Uterus (tissue), 3 donors: ENCODE measurements at regions not wholly inside any gene's neighbourhood (a gene's known extent, or its start where the extent isn't known, plus 50 kb on each side); places are given as distances from the start of the nearest gene placed in this dataset.
"Not testable (repeated sequence)": the region's sequence is repeated elsewhere in the genome, so short reads cannot be mapped to it uniquely, and the experiment has no call there.

Experiments used
- DNase-seq, 2 donors: peaks; one replicate each; pipeline ENCODE4 v3.0.0-alpha.2; 2019 to 2020
- H3K27ac ChIP-seq, 2 donors: fragments of 200-600 bp; sonication (generic); 1 replicate in 1 of 2; 2 replicates in 1 of 2; pipeline ENCODE4 v1.5.1; 2016 to 2018
- H3K27me3 ChIP-seq, 2 donors: fragments of 200-600 bp; sonication (generic); one replicate each; pipeline ENCODE4 v1.5.1; 2018 to 2019; ENCODE audit warnings: control low read depth in 1 of 2
- H3K36me3 ChIP-seq, 2 donors: fragments of 200-600 bp; sonication (generic); one replicate each; pipeline ENCODE4 v1.5.1; 2019; ENCODE audit warnings: control low read depth in 1 of 2
- H3K4me1 ChIP-seq, 2 donors: fragments of 200-600 bp; sonication (generic); one replicate each; pipeline ENCODE4 v1.5.1; 2018 to 2019; ENCODE audit warnings: control low read depth in 1 of 2
- H3K4me3 ChIP-seq, 2 donors: fragments of 200-600 bp; sonication (generic); 1 replicate in 1 of 2; 2 replicates in 1 of 2; pipeline ENCODE4 v1.5.1; 2018 to 2019; ENCODE audit warnings: mild to moderate bottlenecking in 1 of 2
- H3K9me3 ChIP-seq, 2 donors: fragments of 200-600 bp; sonication (generic); one replicate each; pipeline ENCODE4 v1.5.1; 2019; ENCODE audit warnings: control low read depth in 1 of 2
- CTCF ChIP-seq, 4 experiments: fragments of 200-600 bp in 2 of 4; fragments of 450-650 bp in 2 of 4; sonication (generic) in 2 of 4; IDR thresholded peaks; one replicate each; pipeline ENCODE4 v1.5.1; 2016 to 2019; ENCODE audit warnings: antibody characterized with exemption in 4 of 4, mild to moderate bottlenecking in 2 of 4, moderate library complexity in 1 of 4
- POLR2A ChIP-seq, 2 donors: fragments of 450-650 bp; IDR thresholded peaks; one replicate each; pipeline ENCODE4 v1.6.1; 2016; ENCODE audit warnings: antibody characterized with exemption in 2 of 2, mild to moderate bottlenecking in 1 of 2, moderate library complexity in 1 of 2
- intact Hi-C: fragments of 100-400 bp; cut with DNase I; formaldehyde crosslinking; loops from one replicate; pipeline ENCODE4 v1.15.1; 2023; ENCODE audit warnings: low total_unique reads
- donor health status: DM: yes; HTN: yes; CAD: no.

- no peak for DNase-seq
- H3K27ac ChIP-seq, result no peak overlapping the region
- intact Hi-C loops, result no loop called here
- no peak overlapping the region for H3K4me3 ChIP-seq
- no peaks in the 10 kb centered on the region for H3K27me3 ChIP-seq
- no peaks in the 10 kb centered on the region for H3K4me1 ChIP-seq
- no peak for TF ChIP-seq CTCF (IDR thresholded peaks at IDR 0.05)
- TF ChIP-seq POLR2A (IDR thresholded peaks at IDR 0.05), result no peak
- H3K9me3 ChIP-seq, result no peaks in the 10 kb centered on the region
- H3K36me3 ChIP-seq, result no peaks in the 10 kb centered on the region
Measured at GRCh38 chr3:166837535-166837934, 542.6 kb downstream of the ZBBX start.

- Histone ChIP-seq H3K27ac (no peak overlapping the region), H3K4me3 (no peak overlapping the region), H3K4me1 (no peaks in the 10 kb centered on the region), H3K27me3 (no peaks in the 10 kb centered on the region), H3K36me3 (no peaks in the 10 kb centered on the region), H3K9me3 (no peaks in the 10 kb centered on the region)
- intact Hi-C loops, result no loop called here
- TF ChIP-seq POLR2A (IDR thresholded peaks at IDR 0.05) (no peak), CTCF (IDR thresholded peaks at IDR 0.05) (no peak)
- DNase-seq, result no peak
Measured at GRCh38 chr3:166836836-166837235, 543.3 kb downstream of the ZBBX start.

GRCh38 chr3:166829896-166830295 is 550.2 kb downstream of the ZBBX start:
- no peak for TF ChIP-seq CTCF (IDR thresholded peaks at IDR 0.05)
- no peak for TF ChIP-seq POLR2A (IDR thresholded peaks at IDR 0.05)
- Histone ChIP-seq H3K36me3 (no peaks in the 10 kb centered on the region), H3K27ac (no peak overlapping the region), H3K4me3 (no peak overlapping the region), H3K4me1 (no peaks in the 10 kb centered on the region), H3K9me3 (no peaks in the 10 kb centered on the region), H3K27me3 (no peaks in the 10 kb centered on the region)
- intact Hi-C loops, result no loop called here
- DNase-seq, result no peak

GRCh38 chr3:166818464-166818863 is 561.6 kb downstream of the ZBBX start:
- no peaks in the 10 kb centered on the region for H3K27me3 ChIP-seq
- no peak for DNase-seq
- H3K27ac ChIP-seq, result no peak overlapping the region
- H3K4me3 ChIP-seq, result no peak overlapping the region
- H3K4me1 ChIP-seq, result no peaks in the 10 kb centered on the region
- TF ChIP-seq CTCF (IDR thresholded peaks at IDR 0.05) (no peak), POLR2A (IDR thresholded peaks at IDR 0.05) (no peak)
- H3K36me3 ChIP-seq, result no peaks in the 10 kb centered on the region
- intact Hi-C loops, result no loop called here
- no peaks in the 10 kb centered on the region for H3K9me3 ChIP-seq

GRCh38 chr3:166817269-166817668 is 562.8 kb downstream of the ZBBX start:
- H3K27ac ChIP-seq, H3K9me3 ChIP-seq, H3K27me3 ChIP-seq, H3K4me1 ChIP-seq, H3K4me3 ChIP-seq, H3K36me3 ChIP-seq, intact Hi-C loops, DNase-seq: not testable (repeated sequence)

GRCh38 chr3:166810741-166811445 is 569.2 kb downstream of the ZBBX start:
- TF ChIP-seq POLR2A (IDR thresholded peaks at IDR 0.05) (no peak), CTCF (IDR thresholded peaks at IDR 0.05) (no peak)
- Histone ChIP-seq H3K27ac (no peak overlapping the region), H3K4me1 (no peaks in the 10 kb centered on the region), H3K27me3 (no peaks in the 10 kb centered on the region), H3K4me3 (no peak overlapping the region), H3K36me3 (no peaks in the 10 kb centered on the region), H3K9me3 (no peaks in the 10 kb centered on the region)
- intact Hi-C loops, result no loop called here
- no peak for DNase-seq
